GM12892 (cell line): ENCODE measurements at regions not wholly inside any gene's neighbourhood (a gene's known extent, or its start where the extent isn't known, plus 50 kb on each side); places are given as distances from the start of the nearest gene placed in this dataset.

Experiments
- POLR2A ChIP-seq: IDR thresholded peaks from 2 replicates; pipeline ENCODE4 v1.6.1; 2011; ENCODE audit warnings: low read depth, low read length, control low read depth
- POLR2AphosphoS5 ChIP-seq: IDR thresholded peaks from 2 replicates; pipeline ENCODE4 v1.6.1; 2011; ENCODE audit warnings: low read depth, low read length, control low read depth
- TAF1 ChIP-seq: IDR thresholded peaks from 2 replicates; pipeline ENCODE4 v1.6.1; 2011; ENCODE audit warnings: low read depth, mild to moderate bottlenecking, control low read depth, low read length, borderline replicate concordance

GRCh38 chr10:91043173-91043910 lies 122.5 kb upstream of the ANKRD1 start:
- TF ChIP-seq POLR2A (no peak), POLR2AphosphoS5 (no peak), TAF1 (no peak)
